AG09319 (cell line): ENCODE measurements at regions not wholly inside any gene's neighbourhood (a gene's known extent, or its start where the extent isn't known, plus 50 kb on each side); places are given as distances from the start of the nearest gene placed in this dataset.

Source experiments
- DNase-seq: peaks from one replicate; pipeline ENCODE4 v3.0.0-alpha.2; 2010; ENCODE audit warnings: low read depth; ENCODE audit errors: extremely low read depth
- CTCF ChIP-seq: IDR thresholded peaks from 2 replicates; pipeline ENCODE4 v1.5.1; 2011; ENCODE audit warnings: low read depth, mild to moderate bottlenecking, inconsistent platforms, low read length, moderate library complexity

GRCh38 chr4:102429553-102429952 lies 71.6 kb upstream of the NFKB1 start:
- no peak for TF ChIP-seq CTCF
- no peak for DNase-seq

- TF ChIP-seq CTCF, result no peak
- no peak for DNase-seq
Measured at GRCh38 chr4:102430461-102430910, 70.7 kb upstream of the NFKB1 start.

GRCh38 chr4:102431608-102431961 lies 69.6 kb upstream of the NFKB1 start:
- no peak for DNase-seq
- no peak for TF ChIP-seq CTCF

GRCh38 chr4:102437111-102437510 lies 64.0 kb upstream of the NFKB1 start:
- DNase-seq, result no peak
- no peak for TF ChIP-seq CTCF

- DNase-seq, result no peak
- TF ChIP-seq CTCF, result no peak
Measured at GRCh38 chr4:102438396-102439235, 62.5 kb upstream of the NFKB1 start.

GRCh38 chr4:102439236-102439614 lies 61.9 kb upstream of the NFKB1 start:
- TF ChIP-seq CTCF, result no peak
- peak; percentile 91 for DNase-seq

- peak; percentile 59 for DNase-seq
Measured at GRCh38 chr4:102439812-102440211, 61.3 kb upstream of the NFKB1 start.

More at GRCh38 chr4:102439812-102440211, 61.3 kb upstream of the NFKB1 start:
- TF ChIP-seq CTCF, result no peak
